ENCODE measurements at regions not wholly inside any gene's neighbourhood (a gene's known extent, or its start where the extent isn't known, plus 50 kb on each side); places are given as distances from the start of the nearest gene placed in this dataset.

GRCh38 chr4:125489952-125490690 lies 175.4 kb downstream of the FAT4 start:
- no peak for TF ChIP-seq POLR2AphosphoS5 (IDR thresholded peaks at IDR 0.05)
- TF ChIP-seq, protein P1, sequence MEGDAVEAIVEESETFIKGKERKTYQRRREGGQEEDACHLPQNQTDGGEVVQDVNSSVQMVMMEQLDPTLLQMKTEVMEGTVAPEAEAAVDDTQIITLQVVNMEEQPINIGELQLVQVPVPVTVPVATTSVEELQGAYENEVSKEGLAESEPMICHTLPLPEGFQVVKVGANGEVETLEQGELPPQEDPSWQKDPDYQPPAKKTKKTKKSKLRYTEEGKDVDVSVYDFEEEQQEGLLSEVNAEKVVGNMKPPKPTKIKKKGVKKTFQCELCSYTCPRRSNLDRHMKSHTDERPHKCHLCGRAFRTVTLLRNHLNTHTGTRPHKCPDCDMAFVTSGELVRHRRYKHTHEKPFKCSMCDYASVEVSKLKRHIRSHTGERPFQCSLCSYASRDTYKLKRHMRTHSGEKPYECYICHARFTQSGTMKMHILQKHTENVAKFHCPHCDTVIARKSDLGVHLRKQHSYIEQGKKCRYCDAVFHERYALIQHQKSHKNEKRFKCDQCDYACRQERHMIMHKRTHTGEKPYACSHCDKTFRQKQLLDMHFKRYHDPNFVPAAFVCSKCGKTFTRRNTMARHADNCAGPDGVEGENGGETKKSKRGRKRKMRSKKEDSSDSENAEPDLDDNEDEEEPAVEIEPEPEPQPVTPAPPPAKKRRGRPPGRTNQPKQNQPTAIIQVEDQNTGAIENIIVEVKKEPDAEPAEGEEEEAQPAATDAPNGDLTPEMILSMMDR (IDR thresholded peaks at IDR 0.05): no peak
